Trophoblast cell (in vitro differentiated cells and primary cell): ENCODE measurements at regions not wholly inside any gene's neighbourhood (a gene's known extent, or its start where the extent isn't known, plus 50 kb on each side); places are given as distances from the start of the nearest gene placed in this dataset.

Experiments used
- DNase-seq, 2 donors: peaks; one replicate each; pipeline ENCODE4 v3.0.0-alpha.2; 2016
- H2AFZ ChIP-seq: 2 replicates; pipeline ENCODE4 v1.6.1; 2013; ENCODE audit warnings: low read length, moderate library complexity, mild to moderate bottlenecking; ENCODE audit not compliant: insufficient read depth, poor library complexity
- H2AK5ac ChIP-seq: 2 replicates; pipeline ENCODE4 v1.6.1; 2013; ENCODE audit warnings: mild to moderate bottlenecking, low read length
- H2BK120ac ChIP-seq: 2 replicates; pipeline ENCODE4 v1.6.1; 2013; ENCODE audit warnings: low read length, mild to moderate bottlenecking, moderate library complexity; ENCODE audit not compliant: insufficient read depth, poor library complexity
- H2BK12ac ChIP-seq: 2 replicates; pipeline ENCODE4 v1.6.1; 2013; ENCODE audit warnings: mild to moderate bottlenecking, low read length, moderate library complexity
- H2BK5ac ChIP-seq: 2 replicates; pipeline ENCODE4 v1.6.1; 2013; ENCODE audit warnings: low read length, low read depth, moderate library complexity, mild to moderate bottlenecking; ENCODE audit not compliant: poor library complexity
- H3K14ac ChIP-seq: 2 replicates; pipeline ENCODE4 v1.6.1; 2013; ENCODE audit warnings: mild to moderate bottlenecking, low read length
- H3K18ac ChIP-seq: 2 replicates; pipeline ENCODE4 v1.6.1; 2013; ENCODE audit warnings: mild to moderate bottlenecking, low read length
- H3K23ac ChIP-seq: 2 replicates; pipeline ENCODE4 v1.6.1; 2013; ENCODE audit warnings: low read length
- H3K27ac ChIP-seq: 2 replicates; pipeline ENCODE4 v1.5.1; 2013; ENCODE audit warnings: low read depth, mild to moderate bottlenecking, inconsistent platforms, low read length, moderate library complexity
- H3K27me3 ChIP-seq: 2 replicates; pipeline ENCODE4 v1.6.1; 2013; ENCODE audit warnings: inconsistent platforms, mild to moderate bottlenecking, low read length, moderate library complexity; ENCODE audit not compliant: insufficient read depth
- H3K36me3 ChIP-seq, 2 experiments: 1 replicate in 1 of 2; 2 replicates in 1 of 2; pipeline ENCODE4 v1.6.1; 2013; ENCODE audit warnings: low read length in 2 of 2, mild to moderate bottlenecking in 2 of 2, moderate library complexity in 1 of 2; ENCODE audit not compliant: insufficient read depth in 2 of 2, control insufficient read depth in 1 of 2
- H3K4ac ChIP-seq: 2 replicates; pipeline ENCODE4 v1.6.1; 2013; ENCODE audit warnings: low read depth, mild to moderate bottlenecking, low read length, moderate library complexity
- H3K4me1 ChIP-seq, 2 experiments: 1 replicate in 1 of 2; 2 replicates in 1 of 2; pipeline ENCODE4 v1.6.1; 2013; ENCODE audit warnings: low read length in 2 of 2, mild to moderate bottlenecking in 2 of 2, moderate library complexity in 1 of 2; ENCODE audit not compliant: insufficient read depth in 2 of 2, control insufficient read depth in 1 of 2
- H3K4me2 ChIP-seq: 2 replicates; pipeline ENCODE4 v1.6.1; 2013; ENCODE audit warnings: inconsistent platforms, mild to moderate bottlenecking, low read length, moderate library complexity
- H3K4me3 ChIP-seq: 2 replicates; pipeline ENCODE4 v1.5.1; 2013; ENCODE audit warnings: mild to moderate bottlenecking, low read depth, low read length, inconsistent platforms
- H3K79me1 ChIP-seq: one replicate; pipeline ENCODE4 v1.6.1; 2013; ENCODE audit warnings: low read length
- H3K79me2 ChIP-seq: 2 replicates; pipeline ENCODE4 v1.6.1; 2013; ENCODE audit warnings: low read length, mild to moderate bottlenecking; ENCODE audit not compliant: control insufficient read depth, insufficient read depth, poor library complexity
- H3K9ac ChIP-seq: 2 replicates; pipeline ENCODE4 v1.6.1; 2013; ENCODE audit warnings: mild to moderate bottlenecking, low read length
- H3K9me3 ChIP-seq: 2 replicates; pipeline ENCODE4 v1.6.1; 2013; ENCODE audit warnings: low read depth, mild to moderate bottlenecking, control low read depth, inconsistent platforms, low read length; ENCODE audit not compliant: insufficient read depth
- H4K12ac ChIP-seq: 2 replicates; pipeline ENCODE4 v1.6.1; 2013; ENCODE audit warnings: low read depth, mild to moderate bottlenecking, low read length, moderate library complexity
- H4K8ac ChIP-seq: 2 replicates; pipeline ENCODE4 v1.6.1; 2013; ENCODE audit warnings: low read depth, mild to moderate bottlenecking, low read length, moderate library complexity
- H4K91ac ChIP-seq: one replicate; pipeline ENCODE4 v1.6.1; 2013; ENCODE audit warnings: low read depth, mild to moderate bottlenecking, low read length, moderate library complexity
- WGBS: extraction: QIAGEN DNeasy Blood & Tissue Kit; methylation state at CpG from one replicate; pipeline ENCODE4 v1.1.7; 2013; ENCODE audit warnings: missing lambda C conversion rate; ENCODE audit not compliant: insufficient read length, insufficient coverage; ENCODE audit errors: extremely low coverage; 5-methylcytosine and 5-hydroxymethylcytosine counted together

DNA sequence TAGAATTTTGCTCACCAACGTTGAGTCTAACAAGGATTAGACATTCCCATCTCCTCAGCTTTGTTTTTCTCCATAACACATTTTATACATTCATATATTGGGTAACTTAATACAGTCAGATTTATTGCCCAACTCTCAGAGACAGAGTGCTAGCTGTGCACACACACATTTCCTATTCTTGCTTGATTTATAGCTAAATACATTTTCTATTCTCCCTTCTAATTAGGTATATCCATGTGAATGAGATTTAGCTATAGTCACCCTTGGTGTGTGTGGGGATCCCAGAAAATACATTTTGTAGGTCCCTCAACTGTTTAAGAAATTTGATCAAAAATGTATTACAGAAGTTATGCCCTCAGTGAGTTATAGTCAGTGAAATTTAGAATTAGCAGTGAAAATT, 715.4 kb downstream of the NSUN3 start:
- H3K79me1 ChIP-seq: no peaks in the 10 kb centered on the region
- no peak overlapping the region for H3K14ac ChIP-seq
- H3K18ac ChIP-seq: no peak overlapping the region
- no peak overlapping the region for H3K4me2 ChIP-seq
- no peak overlapping the region for H3K9ac ChIP-seq
- no peaks in the 10 kb centered on the region for H3K27me3 ChIP-seq
- no peak overlapping the region for H2AFZ ChIP-seq
- no peak overlapping the region for H4K91ac ChIP-seq
- no peak overlapping the region for H3K4ac ChIP-seq
- H3K36me3 ChIP-seq: no peaks in the 10 kb centered on the region
- H4K8ac ChIP-seq: no peak overlapping the region
- no peak overlapping the region for H4K12ac ChIP-seq
- no peak overlapping the region for H3K23ac ChIP-seq
- H2BK5ac ChIP-seq: no peak overlapping the region
- WGBS: no CpG with 5 or more reads among the region's 1 CpG
- H2BK12ac ChIP-seq: no peak overlapping the region
- DNase-seq: no peak
- no peaks in the 10 kb centered on the region for H3K9me3 ChIP-seq
- no peak overlapping the region for H2BK120ac ChIP-seq
- no peaks in the 10 kb centered on the region for H3K79me2 ChIP-seq
- H3K4me1 ChIP-seq: no peaks in the 10 kb centered on the region
- no peak overlapping the region for H2AK5ac ChIP-seq
- H3K4me3 ChIP-seq: no peak overlapping the region
- H3K27ac ChIP-seq: no peak overlapping the region

DNA sequence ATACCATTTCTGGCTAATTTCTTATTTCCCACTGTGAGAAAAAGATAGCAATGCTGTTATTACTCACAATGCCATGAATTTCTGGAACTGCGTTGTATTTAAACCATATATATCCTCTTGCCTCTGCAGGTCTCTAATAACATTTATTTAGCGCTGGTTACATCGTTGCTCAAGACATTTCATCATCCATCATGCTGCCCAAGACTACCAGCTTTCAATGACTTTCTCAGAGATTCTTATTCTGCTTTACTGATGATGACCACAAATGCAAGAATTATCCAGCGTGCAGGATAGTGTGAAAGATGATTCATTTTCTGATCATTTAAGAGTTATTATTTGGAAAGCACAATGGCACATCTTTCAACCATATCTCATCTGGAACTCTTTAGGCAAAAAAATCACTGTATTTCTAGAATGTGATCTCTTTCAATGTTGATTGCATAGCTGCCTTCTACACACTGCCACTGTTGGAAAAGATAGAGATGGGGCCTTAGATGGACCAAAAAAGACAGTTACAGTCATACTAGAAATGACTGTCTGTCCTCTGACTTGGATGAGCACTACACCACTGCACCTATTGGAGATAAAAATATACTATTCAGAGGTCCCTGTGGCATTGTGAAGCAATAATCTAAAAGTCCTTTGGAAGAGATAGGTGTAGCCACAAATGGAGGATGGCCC, 716.1 kb downstream of the NSUN3 start:
- no peak overlapping the region for H3K14ac ChIP-seq
- no peak overlapping the region for H3K9ac ChIP-seq
- no peak overlapping the region for H4K8ac ChIP-seq
- no peak overlapping the region for H4K12ac ChIP-seq
- H3K9me3 ChIP-seq: no peaks in the 10 kb centered on the region
- no peak overlapping the region for H3K4me2 ChIP-seq
- WGBS: no CpG with 5 or more reads among the region's 4 CpGs
- H3K27ac ChIP-seq: no peak overlapping the region
- H2BK5ac ChIP-seq: no peak overlapping the region
- no peak overlapping the region for H3K18ac ChIP-seq
- no peak overlapping the region for H4K91ac ChIP-seq
- no peak overlapping the region for H3K4me3 ChIP-seq
- no peak overlapping the region for H2AFZ ChIP-seq
- H3K4me1 ChIP-seq: no peaks in the 10 kb centered on the region
- H3K79me2 ChIP-seq: no peaks in the 10 kb centered on the region
- no peaks in the 10 kb centered on the region for H3K36me3 ChIP-seq
- H2AK5ac ChIP-seq: no peak overlapping the region
- H2BK12ac ChIP-seq: no peak overlapping the region
- DNase-seq: no peak
- H3K23ac ChIP-seq: no peak overlapping the region
- H3K27me3 ChIP-seq: no peaks in the 10 kb centered on the region
- H2BK120ac ChIP-seq: no peak overlapping the region
- H3K79me1 ChIP-seq: no peaks in the 10 kb centered on the region
- no peak overlapping the region for H3K4ac ChIP-seq

DNA sequence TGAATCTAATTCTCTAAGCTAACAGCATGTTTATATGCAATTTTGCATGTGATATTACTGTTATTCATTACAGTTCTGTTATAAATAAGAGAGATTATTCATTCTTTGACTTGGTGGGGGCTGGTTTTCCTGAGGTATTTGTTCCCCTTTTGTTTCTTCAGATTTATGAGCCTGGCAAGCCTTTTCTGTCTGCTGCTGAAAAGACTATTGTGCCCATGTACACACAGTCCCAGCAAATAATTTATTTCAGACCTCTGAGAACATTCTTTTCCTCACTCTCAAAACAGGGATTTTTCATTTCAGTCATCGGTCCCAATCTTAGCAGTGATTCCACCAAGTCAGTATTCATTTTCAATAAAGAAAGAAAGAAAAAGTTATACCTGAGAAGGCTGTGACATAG, 716.8 kb downstream of the NSUN3 start:
- Histone ChIP-seq H2BK120ac (no peak overlapping the region), H2BK12ac (no peak overlapping the region), H3K9ac (no peak overlapping the region), H4K8ac (no peak overlapping the region), H2AK5ac (no peak overlapping the region), H4K12ac (no peak overlapping the region), H3K27ac (no peak overlapping the region), H3K36me3 (no peaks in the 10 kb centered on the region), H3K14ac (no peak overlapping the region), H3K79me2 (no peaks in the 10 kb centered on the region), H4K91ac (no peak overlapping the region), H3K9me3 (no peaks in the 10 kb centered on the region), H3K27me3 (no peaks in the 10 kb centered on the region), H3K4me1 (no peaks in the 10 kb centered on the region), H2BK5ac (no peak overlapping the region), H3K4me3 (no peak overlapping the region), H3K79me1 (no peaks in the 10 kb centered on the region), H2AFZ (no peak overlapping the region), H3K18ac (no peak overlapping the region), H3K4ac (no peak overlapping the region), H3K4me2 (no peak overlapping the region), H3K23ac (no peak overlapping the region)
- DNase-seq: no peak
- no CpG with 5 or more reads among the region's 1 CpG for WGBS

DNA sequence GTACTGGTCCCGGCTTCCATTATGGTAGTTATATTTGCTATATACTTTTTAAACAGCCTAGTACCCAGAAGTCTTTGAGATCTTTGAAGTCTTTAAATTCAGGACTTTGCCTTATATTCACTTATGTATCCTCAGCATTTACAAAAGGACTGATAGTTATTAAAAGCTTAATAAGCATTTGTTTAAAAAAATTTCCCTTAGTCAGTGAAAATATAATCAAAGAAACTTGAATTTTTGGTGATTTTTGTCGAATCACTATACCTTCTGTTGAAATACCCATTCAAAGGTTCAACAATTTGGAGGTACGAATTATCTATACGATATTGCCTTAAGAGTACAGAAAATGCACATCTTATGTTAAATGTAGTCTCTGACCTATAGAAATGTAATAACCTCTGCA, 721.4 kb downstream of the NSUN3 start:
- Histone ChIP-seq H4K91ac (no peak overlapping the region), H3K79me1 (no peaks in the 10 kb centered on the region), H3K23ac (no peak overlapping the region), H3K36me3 (no peaks in the 10 kb centered on the region), H2AK5ac (no peak overlapping the region), H3K4me2 (no peak overlapping the region), H3K9ac (no peak overlapping the region), H2AFZ (no peak overlapping the region), H3K18ac (no peak overlapping the region), H3K4me3 (no peak overlapping the region), H4K12ac (no peak overlapping the region), H2BK12ac (no peak overlapping the region), H3K27me3 (no peaks in the 10 kb centered on the region), H3K14ac (no peak overlapping the region), H2BK5ac (no peak overlapping the region), H3K79me2 (no peaks in the 10 kb centered on the region), H3K9me3 (no peaks in the 10 kb centered on the region), H2BK120ac (no peak overlapping the region), H3K27ac (no peak overlapping the region), H3K4ac (no peak overlapping the region), H3K4me1 (no peaks in the 10 kb centered on the region), H4K8ac (no peak overlapping the region)
- no peak for DNase-seq
- WGBS: no CpG with 5 or more reads among the region's 4 CpGs
